8988T (cell line): ENCODE measurements at regions not wholly inside any gene's neighbourhood (a gene's known extent, or its start where the extent isn't known, plus 50 kb on each side); places are given as distances from the start of the nearest gene placed in this dataset.
"Not testable (repeated sequence)": the region's sequence is repeated elsewhere in the genome, so short reads cannot be mapped to it uniquely, and the experiment has no call there.

Experiments
- DNase-seq: peaks from one replicate; pipeline ENCODE4 v3.0.0; 2011

- DNase-seq, result not testable (repeated sequence)
Measured at GRCh38 chr2:64252251-64252978, 108.2 kb upstream of the PELI1 start.

- DNase-seq, result not testable (repeated sequence)
Measured at GRCh38 chr2:64253421-64253820, 109.2 kb upstream of the PELI1 start.

- DNase-seq, result no peak
Measured at GRCh38 chr2:64258566-64258965, 114.3 kb upstream of the PELI1 start.

- DNase-seq, result no peak
Measured at GRCh38 chr2:64259312-64259711, 115.1 kb upstream of the PELI1 start.

GRCh38 chr2:64260093-64260803, 116.0 kb upstream of the PELI1 start:
- DNase-seq, result no peak

- DNase-seq, result no peak
Measured at GRCh38 chr2:64260817-64261216, 116.6 kb upstream of the PELI1 start.

GRCh38 chr2:64262071-64262470, 117.9 kb upstream of the PELI1 start:
- DNase-seq, result no peak

- no peak for DNase-seq
Measured at GRCh38 chr2:64262816-64263215, 118.6 kb upstream of the PELI1 start.

- DNase-seq, result no peak
Measured at GRCh38 chr2:64263315-64263714, 119.1 kb upstream of the PELI1 start.

- DNase-seq, result no peak
Measured at GRCh38 chr2:64267699-64268098, 123.5 kb upstream of the PELI1 start.

- DNase-seq, result no peak
Measured at GRCh38 chr2:64268330-64269048, 124.3 kb upstream of the PELI1 start.

GRCh38 chr2:64273524-64274398, 129.5 kb upstream of the PELI1 start:
- DNase-seq, result no peak

GRCh38 chr2:64274399-64275173, 130.4 kb upstream of the PELI1 start:
- no peak for DNase-seq

GRCh38 chr2:64275174-64275466, 130.9 kb upstream of the PELI1 start:
- DNase-seq, result no peak

- peak; percentile 38 for DNase-seq
Measured at GRCh38 chr2:64276417-64277095, 132.3 kb upstream of the PELI1 start.

GRCh38 chr2:64277101-64277849, 133.1 kb upstream of the PELI1 start:
- no peak for DNase-seq

GRCh38 chr2:64280812-64281211, 136.6 kb upstream of the PELI1 start:
- not testable (repeated sequence) for DNase-seq

- DNase-seq, result no peak
Measured at GRCh38 chr2:64283006-64283570, 138.9 kb upstream of the PELI1 start.

GRCh38 chr2:64283641-64284361, 139.6 kb upstream of the PELI1 start:
- DNase-seq, result no peak

- no peak for DNase-seq
Measured at GRCh38 chr2:64284751-64285150, 140.5 kb upstream of the PELI1 start.
